ENCODE measurements at regions not wholly inside any gene's neighbourhood (a gene's known extent, or its start where the extent isn't known, plus 50 kb on each side); places are given as distances from the start of the nearest gene placed in this dataset.

- H2AFZ ChIP-seq (ENCODE audit: low read depth, low read length): no peak overlapping the region
- H3K9me3 ChIP-seq (ENCODE audit: low read length): no peaks in the 10 kb centered on the region
- H3K27me3 ChIP-seq (ENCODE audit: insufficient read depth, low read length): no peaks in the 10 kb centered on the region
- no peak overlapping the region for H3K4me3 ChIP-seq (ENCODE audit: low read length)
- peaks cover 17% of the 10 kb centered on the region for H3K4me1 ChIP-seq (ENCODE audit: insufficient read depth, low read length)
- H3K36me3 ChIP-seq (ENCODE audit: insufficient read depth, low read length): no peaks in the 10 kb centered on the region
Observed at GRCh38 chr1:56430141-56430839, 149.1 kb downstream of the PLPP3 start.

- Histone ChIP-seq H2AFZ (ENCODE audit: low read depth, low read length) (no peak overlapping the region), H3K27me3 (ENCODE audit: insufficient read depth, low read length) (no peaks in the 10 kb centered on the region), H3K4me1 (ENCODE audit: insufficient read depth, low read length) (peaks cover 13% of the 10 kb centered on the region), H3K4me3 (ENCODE audit: low read length) (no peak overlapping the region), H3K36me3 (ENCODE audit: insufficient read depth, low read length) (no peaks in the 10 kb centered on the region), H3K9me3 (ENCODE audit: low read length) (no peaks in the 10 kb centered on the region)
Observed at GRCh38 chr1:56429288-56429687, 150.1 kb downstream of the PLPP3 start.

- H3K9me3 ChIP-seq (ENCODE audit: low read length): no peaks in the 10 kb centered on the region
- H3K27me3 ChIP-seq (ENCODE audit: insufficient read depth, low read length): no peaks in the 10 kb centered on the region
- H3K4me1 ChIP-seq (ENCODE audit: insufficient read depth, low read length): peaks cover 3% of the 10 kb centered on the region
- no peak overlapping the region for H2AFZ ChIP-seq (ENCODE audit: low read depth, low read length)
- no peak overlapping the region for H3K4me3 ChIP-seq (ENCODE audit: low read length)
- no peaks in the 10 kb centered on the region for H3K36me3 ChIP-seq (ENCODE audit: insufficient read depth, low read length)
Observed at GRCh38 chr1:56426587-56427381, 152.6 kb downstream of the PLPP3 start.

- Histone ChIP-seq H2AFZ (ENCODE audit: low read depth, low read length) (no peak overlapping the region), H3K4me3 (ENCODE audit: low read length) (no peak overlapping the region), H3K9me3 (ENCODE audit: low read length) (no peaks in the 10 kb centered on the region), H3K4me1 (ENCODE audit: insufficient read depth, low read length) (peaks cover 3% of the 10 kb centered on the region), H3K27me3 (ENCODE audit: insufficient read depth, low read length) (no peaks in the 10 kb centered on the region), H3K36me3 (ENCODE audit: insufficient read depth, low read length) (no peaks in the 10 kb centered on the region)
Observed at GRCh38 chr1:56425494-56426037, 153.8 kb downstream of the PLPP3 start.

GRCh38 chr1:56424744-56425493 is 154.4 kb downstream of the PLPP3 start:
- Histone ChIP-seq H3K27me3 (ENCODE audit: insufficient read depth, low read length) (no peaks in the 10 kb centered on the region), H3K9me3 (ENCODE audit: low read length) (no peaks in the 10 kb centered on the region), H3K4me1 (ENCODE audit: insufficient read depth, low read length) (peaks cover 3% of the 10 kb centered on the region), H2AFZ (ENCODE audit: low read depth, low read length) (no peak overlapping the region), H3K4me3 (ENCODE audit: low read length) (no peak overlapping the region), H3K36me3 (ENCODE audit: insufficient read depth, low read length) (no peaks in the 10 kb centered on the region)

- no peaks in the 10 kb centered on the region for H3K9me3 ChIP-seq (ENCODE audit: low read length)
- no peaks in the 10 kb centered on the region for H3K36me3 ChIP-seq (ENCODE audit: insufficient read depth, low read length)
- H3K4me3 ChIP-seq (ENCODE audit: low read length): no peak overlapping the region
- H3K4me1 ChIP-seq (ENCODE audit: insufficient read depth, low read length): peaks cover 3% of the 10 kb centered on the region
- H2AFZ ChIP-seq (ENCODE audit: low read depth, low read length): no peak overlapping the region
- no peaks in the 10 kb centered on the region for H3K27me3 ChIP-seq (ENCODE audit: insufficient read depth, low read length)
Observed at GRCh38 chr1:56423716-56424115, 155.6 kb downstream of the PLPP3 start.

GRCh38 chr1:56418151-56418631 is 161.2 kb downstream of the PLPP3 start:
- no peaks in the 10 kb centered on the region for H3K27me3 ChIP-seq (ENCODE audit: insufficient read depth, low read length)
- no peaks in the 10 kb centered on the region for H3K36me3 ChIP-seq (ENCODE audit: insufficient read depth, low read length)
- no peak overlapping the region for H3K4me3 ChIP-seq (ENCODE audit: low read length)
- no peaks in the 10 kb centered on the region for H3K9me3 ChIP-seq (ENCODE audit: low read length)
- H3K4me1 ChIP-seq (ENCODE audit: insufficient read depth, low read length): peaks cover 4% of the 10 kb centered on the region
- no peak overlapping the region for H2AFZ ChIP-seq (ENCODE audit: low read depth, low read length)

- Histone ChIP-seq H3K36me3 (ENCODE audit: insufficient read depth, low read length) (no peaks in the 10 kb centered on the region), H3K27me3 (ENCODE audit: insufficient read depth, low read length) (no peaks in the 10 kb centered on the region), H3K9me3 (ENCODE audit: low read length) (no peaks in the 10 kb centered on the region), H3K4me3 (ENCODE audit: low read length) (no peak overlapping the region), H3K4me1 (ENCODE audit: insufficient read depth, low read length) (peaks cover 4% of the 10 kb centered on the region), H2AFZ (ENCODE audit: low read depth, low read length) (no peak overlapping the region)
Observed at GRCh38 chr1:56417646-56418045, 161.7 kb downstream of the PLPP3 start.

- Histone ChIP-seq H3K4me3 (ENCODE audit: low read length) (no peak overlapping the region), H3K9me3 (ENCODE audit: low read length) (no peaks in the 10 kb centered on the region), H3K27me3 (ENCODE audit: insufficient read depth, low read length) (no peaks in the 10 kb centered on the region), H3K36me3 (ENCODE audit: insufficient read depth, low read length) (no peaks in the 10 kb centered on the region), H2AFZ (ENCODE audit: low read depth, low read length) (no peak overlapping the region), H3K4me1 (ENCODE audit: insufficient read depth, low read length) (peaks cover 12% of the 10 kb centered on the region)
Observed at GRCh38 chr1:56416495-56416894, 162.9 kb downstream of the PLPP3 start.

GRCh38 chr1:56415720-56416119 is 163.6 kb downstream of the PLPP3 start:
- H3K9me3 ChIP-seq (ENCODE audit: low read length): no peaks in the 10 kb centered on the region
- H3K4me1 ChIP-seq (ENCODE audit: insufficient read depth, low read length): peaks cover 12% of the 10 kb centered on the region
- no peak overlapping the region for H3K4me3 ChIP-seq (ENCODE audit: low read length)
- H3K27me3 ChIP-seq (ENCODE audit: insufficient read depth, low read length): no peaks in the 10 kb centered on the region
- no peaks in the 10 kb centered on the region for H3K36me3 ChIP-seq (ENCODE audit: insufficient read depth, low read length)
- no peak overlapping the region for H2AFZ ChIP-seq (ENCODE audit: low read depth, low read length)

- no peak overlapping the region for H3K4me3 ChIP-seq (ENCODE audit: low read length)
- H3K27me3 ChIP-seq (ENCODE audit: insufficient read depth, low read length): no peaks in the 10 kb centered on the region
- no peaks in the 10 kb centered on the region for H3K9me3 ChIP-seq (ENCODE audit: low read length)
- peaks cover 12% of the 10 kb centered on the region for H3K4me1 ChIP-seq (ENCODE audit: insufficient read depth, low read length)
- H3K36me3 ChIP-seq (ENCODE audit: insufficient read depth, low read length): no peaks in the 10 kb centered on the region
- H2AFZ ChIP-seq (ENCODE audit: low read depth, low read length): no peak overlapping the region
Observed at GRCh38 chr1:56415258-56415657, 164.1 kb downstream of the PLPP3 start.

GRCh38 chr1:56414728-56415224 is 164.6 kb downstream of the PLPP3 start:
- Histone ChIP-seq H3K9me3 (ENCODE audit: low read length) (no peaks in the 10 kb centered on the region), H3K27me3 (ENCODE audit: insufficient read depth, low read length) (no peaks in the 10 kb centered on the region), H3K4me3 (ENCODE audit: low read length) (no peak overlapping the region), H3K36me3 (ENCODE audit: insufficient read depth, low read length) (no peaks in the 10 kb centered on the region), H3K4me1 (ENCODE audit: insufficient read depth, low read length) (peaks cover 12% of the 10 kb centered on the region), H2AFZ (ENCODE audit: low read depth, low read length) (no peak overlapping the region)

Data from neuron (in vitro differentiated cells).